ENCODE measurements at regions not wholly inside any gene's neighbourhood (a gene's known extent, or its start where the extent isn't known, plus 50 kb on each side); places are given as distances from the start of the nearest gene placed in this dataset.

DNA sequence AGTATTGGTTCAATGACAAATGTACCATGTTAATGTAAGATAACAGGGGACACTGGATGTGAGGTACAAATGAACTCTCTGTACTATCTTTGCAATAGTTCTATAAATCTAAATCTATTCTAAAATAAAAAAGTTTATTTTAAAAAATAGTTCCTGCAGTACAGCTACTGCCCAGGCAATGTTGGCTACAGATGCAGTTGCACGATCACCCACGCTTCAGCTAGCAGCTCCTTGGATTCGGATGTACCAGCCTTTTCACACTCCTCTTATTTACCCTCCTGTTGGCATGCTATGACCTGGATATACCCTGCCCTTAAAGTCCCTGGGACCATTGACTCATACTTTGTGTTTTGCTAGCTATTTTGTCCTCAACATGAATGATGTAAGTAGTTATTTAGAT is 185.4 kb upstream of the SMARCA2 start:
- Histone ChIP-seq H3K36me3 (ENCODE audit: control insufficient read depth, insufficient read depth, low read length) (no peaks in the 10 kb centered on the region), H3K4me1 (ENCODE audit: control insufficient read depth, insufficient read depth, low read length) (peaks cover 2% of the 10 kb centered on the region), H3K27me3 (ENCODE audit: control insufficient read depth, insufficient read depth, low read length, poor library complexity, severe bottlenecking) (no peaks in the 10 kb centered on the region), H3K27ac (ENCODE audit: low read depth, low read length) (no peak overlapping the region), H3K9me3 (ENCODE audit: control insufficient read depth, low read length) (no peaks in the 10 kb centered on the region), H3K9ac (ENCODE audit: extremely low read depth, low read length, poor library complexity, severe bottlenecking) (no peak overlapping the region), H3K4me3 (ENCODE audit: low read length) (no peak overlapping the region)
- H3K4me3 Mint-ChIP-seq = no peak overlapping the region
- TF ChIP-seq, protein P1, sequence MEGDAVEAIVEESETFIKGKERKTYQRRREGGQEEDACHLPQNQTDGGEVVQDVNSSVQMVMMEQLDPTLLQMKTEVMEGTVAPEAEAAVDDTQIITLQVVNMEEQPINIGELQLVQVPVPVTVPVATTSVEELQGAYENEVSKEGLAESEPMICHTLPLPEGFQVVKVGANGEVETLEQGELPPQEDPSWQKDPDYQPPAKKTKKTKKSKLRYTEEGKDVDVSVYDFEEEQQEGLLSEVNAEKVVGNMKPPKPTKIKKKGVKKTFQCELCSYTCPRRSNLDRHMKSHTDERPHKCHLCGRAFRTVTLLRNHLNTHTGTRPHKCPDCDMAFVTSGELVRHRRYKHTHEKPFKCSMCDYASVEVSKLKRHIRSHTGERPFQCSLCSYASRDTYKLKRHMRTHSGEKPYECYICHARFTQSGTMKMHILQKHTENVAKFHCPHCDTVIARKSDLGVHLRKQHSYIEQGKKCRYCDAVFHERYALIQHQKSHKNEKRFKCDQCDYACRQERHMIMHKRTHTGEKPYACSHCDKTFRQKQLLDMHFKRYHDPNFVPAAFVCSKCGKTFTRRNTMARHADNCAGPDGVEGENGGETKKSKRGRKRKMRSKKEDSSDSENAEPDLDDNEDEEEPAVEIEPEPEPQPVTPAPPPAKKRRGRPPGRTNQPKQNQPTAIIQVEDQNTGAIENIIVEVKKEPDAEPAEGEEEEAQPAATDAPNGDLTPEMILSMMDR (conservative IDR thresholded peaks at IDR 0.05) = no peak
- H3K4me1 Mint-ChIP-seq = peaks cover 6% of the 10 kb centered on the region
- H3K27ac Mint-ChIP-seq = no peak overlapping the region
- no peaks in the 10 kb centered on the region for H3K27me3 Mint-ChIP-seq (ENCODE audit: insufficient read depth)
- no peak for DNase-seq
- no peaks in the 10 kb centered on the region for H3K9me3 Mint-ChIP-seq
- WGBS, 2 experiments (ENCODE audit: insufficient coverage in 1 of 2, insufficient read length in 1 of 2) = 94 to 97% methylated on average over 2 to 3 of the region's 3 CpGs
- no peaks in the 10 kb centered on the region for H3K36me3 Mint-ChIP-seq (ENCODE audit: low read depth)

DNA sequence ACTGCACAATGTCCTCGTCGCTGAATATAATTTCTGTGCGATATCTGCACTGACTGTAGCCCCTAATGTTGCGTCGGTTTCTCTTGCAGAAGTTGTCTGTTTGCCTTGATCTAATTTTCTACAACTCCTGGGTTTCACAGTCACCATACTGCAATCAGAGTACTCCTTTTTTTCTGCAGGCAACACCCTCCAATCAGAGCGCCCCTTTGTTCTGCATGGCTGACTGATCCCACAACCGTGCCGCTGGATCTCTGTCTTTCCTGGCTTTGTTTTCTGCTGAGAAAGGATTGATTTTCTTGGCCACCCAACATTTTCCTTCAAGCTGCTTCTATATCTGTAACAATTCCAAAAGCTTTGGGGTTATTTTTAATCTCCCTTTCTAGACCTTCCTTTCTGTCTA is 182.2 kb upstream of the SMARCA2 start:
- no peaks in the 10 kb centered on the region for H3K27me3 Mint-ChIP-seq (ENCODE audit: insufficient read depth)
- no peak for DNase-seq
- peaks cover 1% of the 10 kb centered on the region for H3K4me1 Mint-ChIP-seq

DNA sequence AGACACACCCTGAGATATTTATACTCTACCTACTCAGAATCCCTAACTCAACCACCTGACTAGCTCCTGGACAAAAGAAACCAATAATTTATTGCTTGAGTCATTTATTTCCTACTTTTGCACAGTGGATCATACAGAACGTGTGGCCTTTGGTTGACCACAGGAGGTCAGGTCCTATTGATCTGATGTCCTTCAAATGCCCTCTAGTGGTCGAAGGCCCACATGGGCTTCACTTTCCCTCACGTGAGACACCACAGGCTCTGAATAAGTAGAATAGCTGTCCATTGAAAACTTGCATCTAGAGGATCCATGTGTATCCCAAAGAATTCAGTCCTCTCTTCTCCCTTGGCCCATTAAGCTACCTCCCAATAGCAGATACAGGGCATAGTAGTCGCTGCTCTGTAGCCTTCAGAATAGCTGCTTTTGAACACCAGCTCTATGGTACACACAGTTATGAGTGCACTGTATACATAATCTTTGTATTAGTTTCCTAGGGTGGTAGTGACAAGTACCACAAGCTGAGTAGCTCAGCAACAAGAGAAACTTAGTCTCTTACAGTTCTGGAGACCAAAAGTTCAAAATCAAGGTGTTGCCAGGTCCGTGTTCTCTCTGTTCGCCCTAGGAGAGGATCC is 177.6 kb upstream of the SMARCA2 start:
- TF ChIP-seq, protein P1 (conservative IDR thresholded peaks at IDR 0.05) = peak; percentile 90
- no peaks in the 10 kb centered on the region for H3K36me3 Mint-ChIP-seq (ENCODE audit: low read depth)
- no peaks in the 10 kb centered on the region for H3K9me3 Mint-ChIP-seq
- Histone ChIP-seq H3K27ac (ENCODE audit: low read depth, low read length) (no peak overlapping the region), H3K27me3 (ENCODE audit: control insufficient read depth, insufficient read depth, low read length, poor library complexity, severe bottlenecking) (no peaks in the 10 kb centered on the region), H3K4me3 (ENCODE audit: low read length) (no peak overlapping the region), H3K36me3 (ENCODE audit: control insufficient read depth, insufficient read depth, low read length) (no peaks in the 10 kb centered on the region), H3K9me3 (ENCODE audit: control insufficient read depth, low read length) (no peaks in the 10 kb centered on the region), H3K9ac (ENCODE audit: extremely low read depth, low read length, poor library complexity, severe bottlenecking) (no peak overlapping the region), H3K4me1 (ENCODE audit: control insufficient read depth, insufficient read depth, low read length) (peaks cover 2% of the 10 kb centered on the region)
- no peak overlapping the region for H3K27ac Mint-ChIP-seq
- H3K4me1 Mint-ChIP-seq = no peaks in the 10 kb centered on the region
- H3K4me3 Mint-ChIP-seq = no peak overlapping the region
- no peaks in the 10 kb centered on the region for H3K27me3 Mint-ChIP-seq (ENCODE audit: insufficient read depth)
- peak; percentile 89 for DNase-seq
- 46 to 56% methylated on average over 4 to 6 of the region's 6 CpGs for WGBS, 2 experiments (ENCODE audit: insufficient coverage in 1 of 2, insufficient read length in 1 of 2)

More for the DNA sequence above, 182.2 kb upstream of the SMARCA2 start:
- Histone ChIP-seq H3K27me3 (ENCODE audit: control insufficient read depth, insufficient read depth, low read length, poor library complexity, severe bottlenecking) (no peaks in the 10 kb centered on the region), H3K27ac (ENCODE audit: low read depth, low read length) (no peak overlapping the region), H3K4me1 (ENCODE audit: control insufficient read depth, insufficient read depth, low read length) (peaks cover 2% of the 10 kb centered on the region), H3K36me3 (ENCODE audit: control insufficient read depth, insufficient read depth, low read length) (no peaks in the 10 kb centered on the region), H3K9me3 (ENCODE audit: control insufficient read depth, low read length) (no peaks in the 10 kb centered on the region), H3K4me3 (ENCODE audit: low read length) (no peak overlapping the region), H3K9ac (ENCODE audit: extremely low read depth, low read length, poor library complexity, severe bottlenecking) (no peak overlapping the region)
- Mint-ChIP-seq H3K4me3 (no peak overlapping the region), H3K36me3 (ENCODE audit: low read depth) (no peaks in the 10 kb centered on the region), H3K27ac (no peak overlapping the region), H3K9me3 (no peaks in the 10 kb centered on the region)
- 89 to 95% methylated on average over 5 to 8 of the region's 8 CpGs for WGBS, 2 experiments (ENCODE audit: insufficient coverage in 1 of 2, insufficient read length in 1 of 2)
- TF ChIP-seq, protein P1 (conservative IDR thresholded peaks at IDR 0.05) = no peak

Measured in endodermal cell (in vitro differentiated cells).